WTC11 (cell line): ENCODE measurements at regions not wholly inside any gene's neighbourhood (a gene's known extent, or its start where the extent isn't known, plus 50 kb on each side); places are given as distances from the start of the nearest gene placed in this dataset.

ENCODE experiments used
- ATAC-seq: fragments of 200-7000 bp; cut with Tn5 transposase; 2 replicates; pipeline ENCODE4 v1.10.0; 2021; ENCODE audit warnings: mild to moderate bottlenecking, moderate library complexity
- CTCF ChIA-PET: fragments of 300-600 bp; sonication (Branson Sonifier 250); formaldehyde crosslinking; loops from one replicate; lab custom pipeline; 2021; ENCODE audit warnings: antibody characterized with exemption; lab: Charles Lee
- POLR2A ChIA-PET: fragments of 350-600 bp; sonication (Branson Sonifier 250); formaldehyde crosslinking; loops from one replicate; lab custom pipeline; 2021; ENCODE audit warnings: antibody characterized with exemption; lab: Charles Lee
- DNase-seq: peaks from one replicate; pipeline ENCODE4 v3.0.0; 2021; ENCODE audit warnings: low spot score
- H3K27ac Mint-ChIP-seq: 2 replicates; pipeline ENCODE4 v1.8.0; 2021; ENCODE audit warnings: mixed read lengths
- H3K27me3 Mint-ChIP-seq: 2 replicates; pipeline ENCODE4 v1.8.0; 2021; ENCODE audit warnings: low read depth, mild to moderate bottlenecking, moderate library complexity, mixed read lengths
- H3K36me3 Mint-ChIP-seq: 2 replicates; pipeline ENCODE4 v1.8.0; 2021; ENCODE audit warnings: mixed read lengths
- H3K4me1 Mint-ChIP-seq: 2 replicates; pipeline ENCODE4 v1.8.0; 2022; ENCODE audit warnings: mixed read lengths
- H3K4me3 Mint-ChIP-seq: 2 replicates; pipeline ENCODE4 v1.8.0; 2021; ENCODE audit warnings: mild to moderate bottlenecking, moderate library complexity, mixed read lengths
- H3K9me3 Mint-ChIP-seq: 2 replicates; pipeline ENCODE4 v1.8.0; 2021; ENCODE audit warnings: mixed read lengths
- ATF1 ChIP-seq: sonication (generic); formaldehyde crosslinking; IDR thresholded peaks from 2 replicates; pipeline ENCODE4 v1.8.1; 2023; ENCODE audit warnings: mild to moderate bottlenecking, moderate library complexity, missing genetic modification reagents
- ATF3 ChIP-seq: sonication (generic); formaldehyde crosslinking; conservative IDR thresholded peaks from 2 replicates; pipeline ENCODE4 v1.8.1; 2022; ENCODE audit warnings: mild to moderate bottlenecking, missing genetic modification reagents
- E2F5 ChIP-seq: sonication (generic); formaldehyde crosslinking; IDR thresholded peaks from 2 replicates; pipeline ENCODE4 v1.8.1; 2022; ENCODE audit warnings: mild to moderate bottlenecking, moderate library complexity, missing genetic modification reagents
- ESRRA ChIP-seq: sonication (generic); formaldehyde crosslinking; IDR thresholded peaks from 2 replicates; pipeline ENCODE4 v1.8.1; 2022; ENCODE audit warnings: mild to moderate bottlenecking, missing genetic modification reagents, borderline replicate concordance
- FOXP1 ChIP-seq: sonication (generic); formaldehyde crosslinking; IDR thresholded peaks from 2 replicates; pipeline ENCODE4 v1.8.0; 2022; ENCODE audit warnings: missing genetic modification reagents, mild to moderate bottlenecking, moderate library complexity, borderline replicate concordance
- FOXP4 ChIP-seq: sonication (generic); formaldehyde crosslinking; IDR thresholded peaks from 2 replicates; pipeline ENCODE4 v1.8.0; 2022; ENCODE audit warnings: mild to moderate bottlenecking, missing genetic modification reagents
- GRHL2 ChIP-seq: fragments of 250-450 bp; sonication (Bioruptor Pico); IDR thresholded peaks from 2 replicates; pipeline ENCODE4 v1.8.0; 2022; ENCODE audit warnings: mild to moderate bottlenecking, moderate library complexity; ENCODE audit not compliant: insufficient replicate concordance, severe bottlenecking
- KAT7 ChIP-seq: sonication (generic); formaldehyde crosslinking; IDR thresholded peaks from 2 replicates; pipeline ENCODE4 v1.8.1; 2023; ENCODE audit warnings: missing genetic modification reagents, mild to moderate bottlenecking, borderline replicate concordance
- NFATC4 ChIP-seq: fragments of 250-450 bp; sonication (Bioruptor Pico); IDR thresholded peaks from 2 replicates; pipeline ENCODE4 v1.9.0; 2021; ENCODE audit warnings: mild to moderate bottlenecking
- NFE2L1 ChIP-seq: sonication (generic); formaldehyde crosslinking; IDR thresholded peaks from 2 replicates; pipeline ENCODE4 v1.8.1; 2023; ENCODE audit warnings: missing genetic modification reagents
- NR1H2 ChIP-seq: sonication (generic); formaldehyde crosslinking; IDR thresholded peaks from 2 replicates; pipeline ENCODE4 v1.9.0; 2021; ENCODE audit warnings: mild to moderate bottlenecking, moderate library complexity, missing genetic modification reagents
- PRDM15 ChIP-seq: sonication (generic); formaldehyde crosslinking; IDR thresholded peaks from 2 replicates; pipeline ENCODE4 v1.8.0; 2022; ENCODE audit warnings: missing genetic modification reagents
- SMAD4 ChIP-seq: sonication (generic); formaldehyde crosslinking; IDR thresholded peaks from 2 replicates; pipeline ENCODE4 v1.8.0; 2022; ENCODE audit warnings: mild to moderate bottlenecking, missing genetic modification reagents
- SOX15 ChIP-seq: fragments of 250-450 bp; sonication (Bioruptor Pico); IDR thresholded peaks from 2 replicates; pipeline ENCODE4 v1.9.0; 2021; ENCODE audit warnings: mild to moderate bottlenecking
- TCF7 ChIP-seq: sonication (generic); formaldehyde crosslinking; IDR thresholded peaks from 2 replicates; pipeline ENCODE4 v1.8.0; 2022; ENCODE audit warnings: mild to moderate bottlenecking, low read depth, missing genetic modification reagents, moderate library complexity
- TEAD4 ChIP-seq: sonication (generic); formaldehyde crosslinking; IDR thresholded peaks from 2 replicates; pipeline ENCODE4 v1.8.0; 2022; ENCODE audit warnings: mild to moderate bottlenecking, missing genetic modification reagents
- ZNF138 ChIP-seq: sonication (generic); formaldehyde crosslinking; conservative IDR thresholded peaks from 2 replicates; pipeline ENCODE4 v1.8.1; 2022; ENCODE audit warnings: mild to moderate bottlenecking, moderate library complexity, missing genetic modification reagents
- ZNF219 ChIP-seq: sonication (generic); formaldehyde crosslinking; IDR thresholded peaks from 2 replicates; pipeline ENCODE4 v1.8.0; 2023; ENCODE audit warnings: missing genetic modification reagents, mild to moderate bottlenecking, borderline replicate concordance
- ZNF281 ChIP-seq: sonication (generic); formaldehyde crosslinking; IDR thresholded peaks from 2 replicates; pipeline ENCODE4 v1.8.0; 2023; ENCODE audit warnings: mild to moderate bottlenecking, missing genetic modification reagents
- TF ChIP-seq, protein P1 (sequence below): sonication (generic); formaldehyde crosslinking; IDR thresholded peaks from 2 replicates; pipeline ENCODE4 v1.8.1; 2023; ENCODE audit warnings: mild to moderate bottlenecking, missing genetic modification reagents, moderate library complexity
- TF ChIP-seq, protein P2 (sequence below): fragments of 200-600 bp; IDR thresholded peaks from 2 replicates; pipeline ENCODE4 v1.8.0; 2022; ENCODE audit warnings: antibody characterized with exemption
- TF ChIP-seq, protein P3 (sequence below): sonication (generic); formaldehyde crosslinking; IDR thresholded peaks from 2 replicates; pipeline ENCODE4 v1.8.1; 2023; ENCODE audit warnings: mild to moderate bottlenecking, missing genetic modification reagents

DNA sequence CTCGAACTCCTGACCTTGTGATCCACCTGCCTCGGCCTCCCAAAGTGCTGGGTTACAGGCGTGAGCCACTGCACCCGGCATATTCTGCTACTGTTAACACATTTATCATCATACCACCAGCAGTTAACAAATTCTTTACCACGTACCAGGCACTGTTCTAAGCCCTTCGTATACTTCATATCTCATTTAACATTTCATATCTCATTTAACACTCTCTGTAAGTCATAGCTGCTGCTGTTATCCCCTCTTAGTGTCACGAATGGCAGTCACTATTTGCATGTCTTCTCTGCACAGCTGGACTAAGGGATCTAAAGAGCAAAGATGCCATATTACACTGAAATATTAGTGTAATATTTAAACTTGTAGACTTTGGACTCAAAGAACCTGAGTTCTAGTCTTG lies 462.5 kb upstream of the DAB1 start:
- ATAC-seq (no peak), DNase-seq (no peak)
- Mint-ChIP-seq H3K27ac (no peak overlapping the region), H3K27me3 (no peaks in the 10 kb centered on the region), H3K4me3 (no peak overlapping the region), H3K4me1 (peaks cover 24% of the 10 kb centered on the region), H3K9me3 (no peaks in the 10 kb centered on the region), H3K36me3 (no peaks in the 10 kb centered on the region)
- TF ChIP-seq TCF7 (CRISPR knock-in tag) = no peak
- TF ChIP-seq NR1H2 (CRISPR knock-in tag) = no peak
- TF ChIP-seq E2F5 (CRISPR knock-in tag) = no peak
- no peak for TF ChIP-seq PRDM15 (CRISPR knock-in tag)
- no peak for TF ChIP-seq ZNF138 (CRISPR knock-in tag)
- no peak for TF ChIP-seq ZNF219 (CRISPR knock-in tag)
- no peak for TF ChIP-seq NFE2L1 (CRISPR knock-in tag)
- no peak for TF ChIP-seq FOXP4 (CRISPR knock-in tag)
- TF ChIP-seq FOXP1 = no peak
- no peak for TF ChIP-seq ESRRA (CRISPR knock-in tag)
- TF ChIP-seq SMAD4 (CRISPR knock-in tag) = no peak
- TF ChIP-seq SOX15 (CRISPR knock-in tag) = no peak
- TF ChIP-seq ATF3 = no peak
- TF ChIP-seq TEAD4 (CRISPR knock-in tag) = no peak
- TF ChIP-seq, protein P1, sequence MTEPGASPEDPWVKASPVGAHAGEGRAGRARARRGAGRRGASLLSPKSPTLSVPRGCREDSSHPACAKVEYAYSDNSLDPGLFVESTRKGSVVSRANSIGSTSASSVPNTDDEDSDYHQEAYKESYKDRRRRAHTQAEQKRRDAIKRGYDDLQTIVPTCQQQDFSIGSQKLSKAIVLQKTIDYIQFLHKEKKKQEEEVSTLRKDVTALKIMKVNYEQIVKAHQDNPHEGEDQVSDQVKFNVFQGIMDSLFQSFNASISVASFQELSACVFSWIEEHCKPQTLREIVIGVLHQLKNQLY (CRISPR knock-in tag) = no peak
- no peak for TF ChIP-seq NFATC4
- TF ChIP-seq, protein P2, sequence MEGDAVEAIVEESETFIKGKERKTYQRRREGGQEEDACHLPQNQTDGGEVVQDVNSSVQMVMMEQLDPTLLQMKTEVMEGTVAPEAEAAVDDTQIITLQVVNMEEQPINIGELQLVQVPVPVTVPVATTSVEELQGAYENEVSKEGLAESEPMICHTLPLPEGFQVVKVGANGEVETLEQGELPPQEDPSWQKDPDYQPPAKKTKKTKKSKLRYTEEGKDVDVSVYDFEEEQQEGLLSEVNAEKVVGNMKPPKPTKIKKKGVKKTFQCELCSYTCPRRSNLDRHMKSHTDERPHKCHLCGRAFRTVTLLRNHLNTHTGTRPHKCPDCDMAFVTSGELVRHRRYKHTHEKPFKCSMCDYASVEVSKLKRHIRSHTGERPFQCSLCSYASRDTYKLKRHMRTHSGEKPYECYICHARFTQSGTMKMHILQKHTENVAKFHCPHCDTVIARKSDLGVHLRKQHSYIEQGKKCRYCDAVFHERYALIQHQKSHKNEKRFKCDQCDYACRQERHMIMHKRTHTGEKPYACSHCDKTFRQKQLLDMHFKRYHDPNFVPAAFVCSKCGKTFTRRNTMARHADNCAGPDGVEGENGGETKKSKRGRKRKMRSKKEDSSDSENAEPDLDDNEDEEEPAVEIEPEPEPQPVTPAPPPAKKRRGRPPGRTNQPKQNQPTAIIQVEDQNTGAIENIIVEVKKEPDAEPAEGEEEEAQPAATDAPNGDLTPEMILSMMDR = no peak
- TF ChIP-seq KAT7 (CRISPR knock-in tag) = no peak
- ChIA-PET POLR2A (no interaction called here), CTCF (no interaction called here)

- Mint-ChIP-seq H3K27ac (no peak overlapping the region), H3K4me1 (peaks cover 15% of the 10 kb centered on the region), H3K9me3 (no peaks in the 10 kb centered on the region), H3K36me3 (no peaks in the 10 kb centered on the region), H3K27me3 (no peaks in the 10 kb centered on the region), H3K4me3 (no peak overlapping the region)
- no peak for DNase-seq
- POLR2A ChIA-PET = no interaction called here
- ATAC-seq = no peak
- CTCF ChIA-PET = no interaction called here
- TF ChIP-seq ATF1 (CRISPR knock-in tag) (no peak), E2F5 (CRISPR knock-in tag) (no peak), ZNF281 (CRISPR knock-in tag) (no peak), TCF7 (CRISPR knock-in tag) (no peak), GRHL2 (CRISPR knock-in tag) (no peak)
- TF ChIP-seq, protein P3, sequence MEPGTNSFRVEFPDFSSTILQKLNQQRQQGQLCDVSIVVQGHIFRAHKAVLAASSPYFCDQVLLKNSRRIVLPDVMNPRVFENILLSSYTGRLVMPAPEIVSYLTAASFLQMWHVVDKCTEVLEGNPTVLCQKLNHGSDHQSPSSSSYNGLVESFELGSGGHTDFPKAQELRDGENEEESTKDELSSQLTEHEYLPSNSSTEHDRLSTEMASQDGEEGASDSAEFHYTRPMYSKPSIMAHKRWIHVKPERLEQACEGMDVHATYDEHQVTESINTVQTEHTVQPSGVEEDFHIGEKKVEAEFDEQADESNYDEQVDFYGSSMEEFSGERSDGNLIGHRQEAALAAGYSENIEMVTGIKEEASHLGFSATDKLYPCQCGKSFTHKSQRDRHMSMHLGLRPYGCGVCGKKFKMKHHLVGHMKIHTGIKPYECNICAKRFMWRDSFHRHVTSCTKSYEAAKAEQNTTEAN (CRISPR knock-in tag) = no peak
These were observed 459.8 kb upstream of the DAB1 start for GRCh38 chr1:57883642-57883995.
